HL-60 (cell line): ENCODE measurements at regions not wholly inside any gene's neighbourhood (a gene's known extent, or its start where the extent isn't known, plus 50 kb on each side); places are given as distances from the start of the nearest gene placed in this dataset.

Experiments used
- GABPA ChIP-seq: IDR thresholded peaks from 2 replicates; pipeline ENCODE4 v1.6.1; 2012; ENCODE audit warnings: low read depth
- POLR2AphosphoS5 ChIP-seq: IDR thresholded peaks from 2 replicates; pipeline ENCODE4 v1.6.1; 2012; ENCODE audit warnings: low read depth
- TF ChIP-seq, protein P1 (sequence below): IDR thresholded peaks from one replicate; pipeline ENCODE4 v1.5.1; 2011; ENCODE audit warnings: low read length, control low read depth, inconsistent platforms; ENCODE audit not compliant: insufficient read depth
- TF ChIP-seq, protein P2 (sequence below): IDR thresholded peaks from 2 replicates; pipeline ENCODE4 v1.6.1; 2012; ENCODE audit warnings: low read depth; ENCODE audit not compliant: insufficient replicate concordance

DNA sequence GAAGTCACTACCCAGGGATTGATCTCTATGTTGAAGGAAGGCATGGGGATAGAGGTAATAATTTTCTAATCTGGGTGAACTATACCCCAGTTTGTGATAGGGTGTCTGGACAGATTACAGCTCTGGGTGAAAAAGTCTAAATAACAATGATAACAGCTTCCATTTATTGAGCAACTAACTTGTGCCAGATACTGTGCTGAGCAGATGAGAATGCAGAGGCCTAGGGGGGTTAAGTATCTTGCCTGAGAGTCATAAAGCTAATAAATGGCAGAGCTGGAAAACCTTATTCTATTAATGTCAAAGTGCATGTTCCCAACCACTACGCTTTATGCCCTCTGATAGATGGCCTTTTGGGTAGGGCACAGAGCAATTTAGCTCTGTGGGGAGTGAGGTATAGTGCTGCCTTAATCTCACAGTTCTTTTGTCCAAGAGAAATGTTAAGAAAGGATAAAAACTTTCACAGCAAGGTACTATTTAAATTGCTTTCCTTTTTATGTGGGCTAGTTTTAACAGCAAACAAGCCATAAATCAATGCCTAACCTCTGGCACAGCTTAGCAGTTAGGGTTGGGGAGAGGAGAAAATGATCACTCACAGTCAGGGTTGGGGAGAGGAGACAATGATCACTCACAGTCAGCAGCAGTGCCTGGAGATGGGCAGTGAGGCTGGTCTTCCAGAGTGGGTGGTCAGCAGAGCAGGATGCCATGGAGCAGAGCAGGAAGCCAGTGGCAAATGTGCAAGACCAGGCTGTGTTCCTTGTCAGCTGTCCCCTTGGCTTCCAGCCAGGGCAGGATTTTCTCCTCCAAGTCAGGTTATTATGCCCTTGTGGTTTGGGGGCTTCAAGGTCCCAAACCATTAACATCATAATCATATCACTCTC lies 187.0 kb downstream of the CARTPT start:
- TF ChIP-seq, protein P1, sequence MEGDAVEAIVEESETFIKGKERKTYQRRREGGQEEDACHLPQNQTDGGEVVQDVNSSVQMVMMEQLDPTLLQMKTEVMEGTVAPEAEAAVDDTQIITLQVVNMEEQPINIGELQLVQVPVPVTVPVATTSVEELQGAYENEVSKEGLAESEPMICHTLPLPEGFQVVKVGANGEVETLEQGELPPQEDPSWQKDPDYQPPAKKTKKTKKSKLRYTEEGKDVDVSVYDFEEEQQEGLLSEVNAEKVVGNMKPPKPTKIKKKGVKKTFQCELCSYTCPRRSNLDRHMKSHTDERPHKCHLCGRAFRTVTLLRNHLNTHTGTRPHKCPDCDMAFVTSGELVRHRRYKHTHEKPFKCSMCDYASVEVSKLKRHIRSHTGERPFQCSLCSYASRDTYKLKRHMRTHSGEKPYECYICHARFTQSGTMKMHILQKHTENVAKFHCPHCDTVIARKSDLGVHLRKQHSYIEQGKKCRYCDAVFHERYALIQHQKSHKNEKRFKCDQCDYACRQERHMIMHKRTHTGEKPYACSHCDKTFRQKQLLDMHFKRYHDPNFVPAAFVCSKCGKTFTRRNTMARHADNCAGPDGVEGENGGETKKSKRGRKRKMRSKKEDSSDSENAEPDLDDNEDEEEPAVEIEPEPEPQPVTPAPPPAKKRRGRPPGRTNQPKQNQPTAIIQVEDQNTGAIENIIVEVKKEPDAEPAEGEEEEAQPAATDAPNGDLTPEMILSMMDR: no peak
- no peak for TF ChIP-seq POLR2AphosphoS5
- TF ChIP-seq, protein P2, sequence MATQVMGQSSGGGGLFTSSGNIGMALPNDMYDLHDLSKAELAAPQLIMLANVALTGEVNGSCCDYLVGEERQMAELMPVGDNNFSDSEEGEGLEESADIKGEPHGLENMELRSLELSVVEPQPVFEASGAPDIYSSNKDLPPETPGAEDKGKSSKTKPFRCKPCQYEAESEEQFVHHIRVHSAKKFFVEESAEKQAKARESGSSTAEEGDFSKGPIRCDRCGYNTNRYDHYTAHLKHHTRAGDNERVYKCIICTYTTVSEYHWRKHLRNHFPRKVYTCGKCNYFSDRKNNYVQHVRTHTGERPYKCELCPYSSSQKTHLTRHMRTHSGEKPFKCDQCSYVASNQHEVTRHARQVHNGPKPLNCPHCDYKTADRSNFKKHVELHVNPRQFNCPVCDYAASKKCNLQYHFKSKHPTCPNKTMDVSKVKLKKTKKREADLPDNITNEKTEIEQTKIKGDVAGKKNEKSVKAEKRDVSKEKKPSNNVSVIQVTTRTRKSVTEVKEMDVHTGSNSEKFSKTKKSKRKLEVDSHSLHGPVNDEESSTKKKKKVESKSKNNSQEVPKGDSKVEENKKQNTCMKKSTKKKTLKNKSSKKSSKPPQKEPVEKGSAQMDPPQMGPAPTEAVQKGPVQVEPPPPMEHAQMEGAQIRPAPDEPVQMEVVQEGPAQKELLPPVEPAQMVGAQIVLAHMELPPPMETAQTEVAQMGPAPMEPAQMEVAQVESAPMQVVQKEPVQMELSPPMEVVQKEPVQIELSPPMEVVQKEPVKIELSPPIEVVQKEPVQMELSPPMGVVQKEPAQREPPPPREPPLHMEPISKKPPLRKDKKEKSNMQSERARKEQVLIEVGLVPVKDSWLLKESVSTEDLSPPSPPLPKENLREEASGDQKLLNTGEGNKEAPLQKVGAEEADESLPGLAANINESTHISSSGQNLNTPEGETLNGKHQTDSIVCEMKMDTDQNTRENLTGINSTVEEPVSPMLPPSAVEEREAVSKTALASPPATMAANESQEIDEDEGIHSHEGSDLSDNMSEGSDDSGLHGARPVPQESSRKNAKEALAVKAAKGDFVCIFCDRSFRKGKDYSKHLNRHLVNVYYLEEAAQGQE: no peak
- TF ChIP-seq GABPA: no peak
